ENCODE measurements at regions not wholly inside any gene's neighbourhood (a gene's known extent, or its start where the extent isn't known, plus 50 kb on each side); places are given as distances from the start of the nearest gene placed in this dataset.
"Not testable (repeated sequence)": the region's sequence is repeated elsewhere in the genome, so short reads cannot be mapped to it uniquely, and the experiment has no call there.

DNA sequence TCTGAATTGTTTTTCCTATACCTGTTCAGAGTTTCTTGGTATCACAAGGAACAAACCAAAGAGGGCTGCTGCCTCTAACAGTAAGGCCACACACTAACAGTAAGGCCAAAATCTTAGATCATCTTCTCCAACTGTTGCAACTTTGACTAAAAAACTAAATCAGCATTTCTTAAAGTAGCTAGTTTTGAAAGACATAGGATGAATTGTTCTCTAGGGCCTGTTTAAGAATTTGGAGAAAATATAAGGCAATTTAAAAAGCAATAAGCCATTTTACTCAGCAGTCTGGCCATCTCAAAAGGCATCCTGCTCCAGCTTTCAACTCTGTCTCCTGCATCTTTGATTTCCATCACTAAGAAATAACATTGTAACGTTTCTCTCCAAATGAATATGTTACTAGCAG is 105.0 kb upstream of the MON1B start:
- Histone ChIP-seq H3K27ac (ENCODE audit: low read depth, low read length) (no peak overlapping the region), H3K27me3 (ENCODE audit: insufficient read depth, low read length) (no peaks in the 10 kb centered on the region), H3K79me2 (ENCODE audit: control insufficient read depth, insufficient read depth, low read length, unreplicated experiment) (no peaks in the 10 kb centered on the region), H3K36me3 (ENCODE audit: insufficient read depth, low read length) (no peaks in the 10 kb centered on the region), H3K4me1 (ENCODE audit: control insufficient read depth, insufficient read depth, low read length, unreplicated experiment) (no peaks in the 10 kb centered on the region), H2AFZ (ENCODE audit: low read length, unreplicated experiment) (no peak overlapping the region), H3K4me3 (ENCODE audit: low read depth, low read length) (no peak overlapping the region)

- H3K27ac ChIP-seq (ENCODE audit: low read depth, low read length): no peak overlapping the region
- no peaks in the 10 kb centered on the region for H3K4me1 ChIP-seq (ENCODE audit: control insufficient read depth, insufficient read depth, low read length, unreplicated experiment)
- no peak overlapping the region for H2AFZ ChIP-seq (ENCODE audit: low read length, unreplicated experiment)
- H3K79me2 ChIP-seq (ENCODE audit: control insufficient read depth, insufficient read depth, low read length, unreplicated experiment): no peaks in the 10 kb centered on the region
- H3K36me3 ChIP-seq (ENCODE audit: insufficient read depth, low read length): no peaks in the 10 kb centered on the region
- H3K27me3 ChIP-seq (ENCODE audit: insufficient read depth, low read length): no peaks in the 10 kb centered on the region
- no peak overlapping the region for H3K4me3 ChIP-seq (ENCODE audit: low read depth, low read length)
These were observed 100.9 kb upstream of the MON1B start for GRCh38 chr16:77090062-77090461.

- Histone ChIP-seq H3K36me3 (ENCODE audit: insufficient read depth, low read length) (no peaks in the 10 kb centered on the region), H3K27ac (ENCODE audit: low read depth, low read length) (no peak overlapping the region), H2AFZ (ENCODE audit: low read length, unreplicated experiment) (no peak overlapping the region), H3K79me2 (ENCODE audit: control insufficient read depth, insufficient read depth, low read length, unreplicated experiment) (no peaks in the 10 kb centered on the region), H3K4me1 (ENCODE audit: control insufficient read depth, insufficient read depth, low read length, unreplicated experiment) (no peaks in the 10 kb centered on the region), H3K4me3 (ENCODE audit: low read depth, low read length) (no peak overlapping the region), H3K27me3 (ENCODE audit: insufficient read depth, low read length) (no peaks in the 10 kb centered on the region)
These were observed 97.7 kb upstream of the MON1B start for GRCh38 chr16:77093309-77093708.

DNA sequence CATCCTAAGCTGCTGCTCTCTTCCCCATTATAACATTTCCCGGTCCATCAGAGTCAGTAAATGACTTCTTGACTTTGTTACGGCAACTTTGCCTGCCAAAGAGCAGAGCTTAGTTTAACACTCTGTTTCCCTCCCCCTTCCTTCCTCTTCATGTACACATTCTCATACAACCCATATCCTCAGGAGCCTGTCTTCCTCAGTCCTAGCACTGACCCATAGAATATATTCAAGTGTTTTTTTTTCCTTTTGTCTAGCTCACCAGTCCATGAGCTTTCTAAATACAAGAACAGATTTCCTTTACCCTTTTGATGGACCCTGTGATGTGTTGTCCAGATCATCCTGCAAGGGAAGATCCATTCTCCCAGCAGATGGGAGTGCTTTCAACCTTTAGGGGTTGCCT is 97.0 kb upstream of the MON1B start:
- H3K27ac ChIP-seq (ENCODE audit: low read depth, low read length): no peak overlapping the region
- no peak overlapping the region for H2AFZ ChIP-seq (ENCODE audit: low read length, unreplicated experiment)
- H3K4me3 ChIP-seq (ENCODE audit: low read depth, low read length): no peak overlapping the region
- H3K36me3 ChIP-seq (ENCODE audit: insufficient read depth, low read length): no peaks in the 10 kb centered on the region
- no peaks in the 10 kb centered on the region for H3K4me1 ChIP-seq (ENCODE audit: control insufficient read depth, insufficient read depth, low read length, unreplicated experiment)
- no peaks in the 10 kb centered on the region for H3K79me2 ChIP-seq (ENCODE audit: control insufficient read depth, insufficient read depth, low read length, unreplicated experiment)
- H3K27me3 ChIP-seq (ENCODE audit: insufficient read depth, low read length): no peaks in the 10 kb centered on the region

GRCh38 chr16:77111056-77111565 is 79.9 kb upstream of the MON1B start:
- no peak overlapping the region for H3K27ac ChIP-seq (ENCODE audit: low read depth, low read length)
- no peak overlapping the region for H2AFZ ChIP-seq (ENCODE audit: low read length, unreplicated experiment)
- H3K4me3 ChIP-seq (ENCODE audit: low read depth, low read length): no peak overlapping the region
- H3K4me1 ChIP-seq (ENCODE audit: control insufficient read depth, insufficient read depth, low read length, unreplicated experiment): no peaks in the 10 kb centered on the region
- no peaks in the 10 kb centered on the region for H3K36me3 ChIP-seq (ENCODE audit: insufficient read depth, low read length)
- no peaks in the 10 kb centered on the region for H3K79me2 ChIP-seq (ENCODE audit: control insufficient read depth, insufficient read depth, low read length, unreplicated experiment)
- peaks cover 11% of the 10 kb centered on the region; the same call in 1 of the 2 replicates for H3K27me3 ChIP-seq (ENCODE audit: insufficient read depth, low read length)

GRCh38 chr16:77112746-77113145 is 78.2 kb upstream of the MON1B start:
- H3K36me3 ChIP-seq (ENCODE audit: insufficient read depth, low read length): no peaks in the 10 kb centered on the region
- H2AFZ ChIP-seq (ENCODE audit: low read length, unreplicated experiment): no peak overlapping the region
- H3K27ac ChIP-seq (ENCODE audit: low read depth, low read length): no peak overlapping the region
- H3K4me3 ChIP-seq (ENCODE audit: low read depth, low read length): no peak overlapping the region
- no peaks in the 10 kb centered on the region for H3K4me1 ChIP-seq (ENCODE audit: control insufficient read depth, insufficient read depth, low read length, unreplicated experiment)
- peaks cover 11% of the 10 kb centered on the region; the same call in 1 of the 2 replicates for H3K27me3 ChIP-seq (ENCODE audit: insufficient read depth, low read length)
- no peaks in the 10 kb centered on the region for H3K79me2 ChIP-seq (ENCODE audit: control insufficient read depth, insufficient read depth, low read length, unreplicated experiment)

DNA sequence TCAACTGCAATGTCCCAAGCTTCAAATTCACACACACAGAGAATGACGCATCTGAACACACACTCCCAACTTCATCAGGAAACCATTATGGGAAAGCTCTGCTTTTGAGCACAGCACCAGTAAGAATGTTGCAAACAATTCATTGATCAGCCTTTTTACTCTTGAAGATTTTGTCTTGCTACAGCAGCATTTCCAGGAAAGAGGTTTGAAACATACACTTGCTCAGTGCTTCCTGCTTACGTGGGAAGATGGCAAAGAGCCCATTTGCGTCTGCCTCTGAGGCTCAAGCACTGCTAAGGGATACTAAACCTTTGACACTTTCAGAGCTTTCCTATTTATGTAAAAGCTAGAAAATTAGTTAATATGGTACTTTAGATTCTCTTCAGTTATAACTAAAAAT is 77.2 kb upstream of the MON1B start:
- no peak overlapping the region for H3K4me3 ChIP-seq (ENCODE audit: low read depth, low read length)
- no peak overlapping the region for H3K27ac ChIP-seq (ENCODE audit: low read depth, low read length)
- H3K79me2 ChIP-seq (ENCODE audit: control insufficient read depth, insufficient read depth, low read length, unreplicated experiment): no peaks in the 10 kb centered on the region
- H3K27me3 ChIP-seq (ENCODE audit: insufficient read depth, low read length): peaks cover 11% of the 10 kb centered on the region; the same call in 1 of the 2 replicates
- no peaks in the 10 kb centered on the region for H3K36me3 ChIP-seq (ENCODE audit: insufficient read depth, low read length)
- no peak overlapping the region for H2AFZ ChIP-seq (ENCODE audit: low read length, unreplicated experiment)
- no peaks in the 10 kb centered on the region for H3K4me1 ChIP-seq (ENCODE audit: control insufficient read depth, insufficient read depth, low read length, unreplicated experiment)

GRCh38 chr16:77114361-77114760 is 76.6 kb upstream of the MON1B start:
- H3K79me2 ChIP-seq (ENCODE audit: control insufficient read depth, insufficient read depth, low read length, unreplicated experiment); H3K27ac ChIP-seq (ENCODE audit: low read depth, low read length); H2AFZ ChIP-seq (ENCODE audit: low read length, unreplicated experiment): not testable (repeated sequence)

DNA sequence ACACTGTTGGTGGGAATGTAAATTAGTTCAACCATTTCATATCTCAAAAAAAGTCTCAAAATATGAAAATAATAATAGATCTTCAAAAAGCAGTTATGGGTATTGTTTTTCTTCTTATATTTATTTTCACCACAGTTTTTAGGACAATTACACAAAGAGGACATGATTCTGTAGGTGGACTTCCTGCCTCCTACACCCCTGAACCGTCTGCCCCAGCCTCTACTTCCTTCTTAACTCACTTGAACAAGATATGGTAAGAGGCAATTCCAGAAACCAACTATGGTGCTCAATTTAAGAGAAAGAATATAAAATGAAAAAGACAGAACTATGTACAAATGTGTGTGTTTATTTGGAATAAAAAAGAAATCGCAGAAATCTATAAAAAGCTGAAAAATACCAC is 74.1 kb upstream of the MON1B start:
- peaks cover 19% of the 10 kb centered on the region; the same call in 1 of the 2 replicates for H3K27me3 ChIP-seq (ENCODE audit: insufficient read depth, low read length)

More at GRCh38 chr16:77114361-77114760, 76.6 kb upstream of the MON1B start:
- H3K4me3 ChIP-seq (ENCODE audit: low read depth, low read length); H3K4me1 ChIP-seq (ENCODE audit: control insufficient read depth, insufficient read depth, low read length, unreplicated experiment); H3K36me3 ChIP-seq (ENCODE audit: insufficient read depth, low read length): not testable (repeated sequence)
- peaks cover 13% of the 10 kb centered on the region; the same call in 1 of the 2 replicates for H3K27me3 ChIP-seq (ENCODE audit: insufficient read depth, low read length)

GRCh38 chr16:77117707-77118106 is 73.3 kb upstream of the MON1B start:
- Histone ChIP-seq H3K36me3 (ENCODE audit: insufficient read depth, low read length) (no peaks in the 10 kb centered on the region), H2AFZ (ENCODE audit: low read length, unreplicated experiment) (no peak overlapping the region), H3K27me3 (ENCODE audit: insufficient read depth, low read length) (peaks cover 21% of the 10 kb centered on the region; the same call in 1 of the 2 replicates), H3K4me1 (ENCODE audit: control insufficient read depth, insufficient read depth, low read length, unreplicated experiment) (no peaks in the 10 kb centered on the region), H3K4me3 (ENCODE audit: low read depth, low read length) (no peak overlapping the region), H3K79me2 (ENCODE audit: control insufficient read depth, insufficient read depth, low read length, unreplicated experiment) (no peaks in the 10 kb centered on the region), H3K27ac (ENCODE audit: low read depth, low read length) (no peak overlapping the region)

More for the DNA sequence above, 74.1 kb upstream of the MON1B start:
- Histone ChIP-seq H3K36me3 (ENCODE audit: insufficient read depth, low read length) (no peaks in the 10 kb centered on the region), H2AFZ (ENCODE audit: low read length, unreplicated experiment) (no peak overlapping the region), H3K79me2 (ENCODE audit: control insufficient read depth, insufficient read depth, low read length, unreplicated experiment) (no peaks in the 10 kb centered on the region), H3K27ac (ENCODE audit: low read depth, low read length) (no peak overlapping the region), H3K4me1 (ENCODE audit: control insufficient read depth, insufficient read depth, low read length, unreplicated experiment) (no peaks in the 10 kb centered on the region), H3K4me3 (ENCODE audit: low read depth, low read length) (no peak overlapping the region)

- Histone ChIP-seq H3K4me1 (ENCODE audit: control insufficient read depth, insufficient read depth, low read length, unreplicated experiment) (no peaks in the 10 kb centered on the region), H3K27ac (ENCODE audit: low read depth, low read length) (no peak overlapping the region), H2AFZ (ENCODE audit: low read length, unreplicated experiment) (no peak overlapping the region), H3K36me3 (ENCODE audit: insufficient read depth, low read length) (no peaks in the 10 kb centered on the region), H3K27me3 (ENCODE audit: insufficient read depth, low read length) (no peaks in the 10 kb centered on the region), H3K4me3 (ENCODE audit: low read depth, low read length) (no peak overlapping the region), H3K79me2 (ENCODE audit: control insufficient read depth, insufficient read depth, low read length, unreplicated experiment) (no peaks in the 10 kb centered on the region)
These were observed 59.6 kb upstream of the MON1B start for GRCh38 chr16:77131398-77131797.

Data from ACC112 (cell line).